ENCODE measurements at regions not wholly inside any gene's neighbourhood (a gene's known extent, or its start where the extent isn't known, plus 50 kb on each side); places are given as distances from the start of the nearest gene placed in this dataset.

DNA sequence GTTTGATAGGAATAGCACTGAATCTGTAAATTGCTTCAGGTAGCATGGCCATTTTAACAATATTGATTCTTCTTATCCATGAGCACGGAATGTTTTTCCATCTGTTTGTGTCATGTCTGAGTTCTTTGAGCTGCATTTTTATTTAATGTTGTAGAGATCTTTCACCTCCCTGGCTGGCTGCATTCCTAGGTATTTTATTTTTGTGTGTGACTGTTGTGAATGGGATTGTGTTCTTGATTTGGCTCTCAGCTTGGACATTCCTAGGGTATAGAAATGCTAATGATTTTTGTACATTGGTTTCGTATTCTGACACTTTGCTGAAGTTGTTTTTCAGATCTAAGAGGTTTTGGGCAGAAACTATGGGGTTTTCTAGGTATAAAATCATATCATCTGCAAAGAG lies 152.9 kb upstream of the CHD1 start:
- no peak overlapping the region for H3K4me3 ChIP-seq (ENCODE audit: control insufficient read depth, low read depth, low read length)
- TF ChIP-seq, protein P1, sequence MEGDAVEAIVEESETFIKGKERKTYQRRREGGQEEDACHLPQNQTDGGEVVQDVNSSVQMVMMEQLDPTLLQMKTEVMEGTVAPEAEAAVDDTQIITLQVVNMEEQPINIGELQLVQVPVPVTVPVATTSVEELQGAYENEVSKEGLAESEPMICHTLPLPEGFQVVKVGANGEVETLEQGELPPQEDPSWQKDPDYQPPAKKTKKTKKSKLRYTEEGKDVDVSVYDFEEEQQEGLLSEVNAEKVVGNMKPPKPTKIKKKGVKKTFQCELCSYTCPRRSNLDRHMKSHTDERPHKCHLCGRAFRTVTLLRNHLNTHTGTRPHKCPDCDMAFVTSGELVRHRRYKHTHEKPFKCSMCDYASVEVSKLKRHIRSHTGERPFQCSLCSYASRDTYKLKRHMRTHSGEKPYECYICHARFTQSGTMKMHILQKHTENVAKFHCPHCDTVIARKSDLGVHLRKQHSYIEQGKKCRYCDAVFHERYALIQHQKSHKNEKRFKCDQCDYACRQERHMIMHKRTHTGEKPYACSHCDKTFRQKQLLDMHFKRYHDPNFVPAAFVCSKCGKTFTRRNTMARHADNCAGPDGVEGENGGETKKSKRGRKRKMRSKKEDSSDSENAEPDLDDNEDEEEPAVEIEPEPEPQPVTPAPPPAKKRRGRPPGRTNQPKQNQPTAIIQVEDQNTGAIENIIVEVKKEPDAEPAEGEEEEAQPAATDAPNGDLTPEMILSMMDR (conservative IDR thresholded peaks at IDR 0.05; ENCODE audit: control insufficient read depth, insufficient read depth, low read depth, low read length), result no peak
- no peak for DNase-seq (ENCODE audit: low read depth)

DNA sequence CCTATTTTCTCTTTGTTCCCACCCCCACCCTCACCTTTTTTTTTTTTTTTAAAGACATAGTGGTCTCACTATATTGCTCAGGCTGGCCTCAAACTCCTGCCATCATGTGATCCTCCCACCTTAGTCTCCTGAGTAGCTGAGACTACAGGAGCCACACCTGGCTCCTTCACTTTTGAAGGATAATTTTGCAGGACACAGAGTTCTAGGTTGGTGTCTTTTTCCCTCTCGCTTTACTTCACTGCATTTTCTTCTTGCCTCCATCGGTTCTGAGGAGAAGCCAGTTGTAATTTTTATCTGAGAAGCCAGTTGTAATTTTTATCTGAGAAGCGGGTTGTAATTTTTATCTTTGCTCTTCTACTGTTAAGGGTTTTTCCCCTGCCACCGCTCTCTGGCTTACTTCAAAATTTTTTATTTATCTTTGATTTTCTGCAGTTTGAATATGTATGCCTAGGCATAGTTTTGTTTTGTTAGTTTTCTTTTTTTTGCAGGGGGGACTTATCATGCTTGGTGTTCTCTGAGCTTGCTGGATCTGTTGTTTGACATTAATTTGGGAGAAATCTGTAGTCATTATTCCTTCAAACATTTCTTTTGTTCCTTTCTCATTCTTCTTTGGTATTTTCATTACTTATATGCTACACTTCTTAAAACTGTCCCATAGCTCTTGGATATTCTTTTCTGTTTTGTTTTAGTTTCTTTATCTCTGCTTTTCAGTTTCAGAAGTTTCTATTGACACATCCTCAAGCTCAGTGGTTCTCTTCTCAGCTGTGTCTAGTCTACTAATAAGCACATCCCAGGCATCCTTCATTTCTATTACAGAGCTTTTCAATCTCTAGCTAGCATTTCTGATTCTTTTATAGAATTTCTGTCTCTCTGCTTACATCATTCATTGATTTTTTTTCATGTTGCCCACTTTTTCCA lies 148.2 kb upstream of the CHD1 start:
- no peak for DNase-seq (ENCODE audit: low read depth)
- TF ChIP-seq, protein P1 (conservative IDR thresholded peaks at IDR 0.05; ENCODE audit: control insufficient read depth, insufficient read depth, low read depth, low read length), result no peak
- no peak overlapping the region for H3K4me3 ChIP-seq (ENCODE audit: control insufficient read depth, low read depth, low read length)

DNA sequence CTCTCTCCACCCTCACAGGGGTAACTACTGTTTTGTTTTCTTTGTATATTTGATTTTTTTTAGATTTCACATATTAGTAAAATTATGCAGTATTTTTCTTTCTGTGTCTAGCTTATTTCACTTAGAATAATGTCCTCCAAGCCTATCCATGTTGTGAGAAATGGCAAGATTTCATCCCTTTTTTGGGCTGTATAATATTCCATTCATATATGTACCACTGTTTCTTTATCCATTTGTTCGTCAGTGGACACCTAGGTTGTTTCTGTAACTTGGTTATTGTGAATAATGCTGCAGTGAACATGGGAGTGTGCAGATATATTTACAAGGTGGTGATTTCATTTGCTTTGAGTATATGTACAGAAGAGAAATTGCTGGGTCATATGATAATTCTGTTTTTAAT lies 144.0 kb upstream of the CHD1 start:
- DNase-seq (ENCODE audit: low read depth), result no peak
- no peak overlapping the region for H3K4me3 ChIP-seq (ENCODE audit: control insufficient read depth, low read depth, low read length)
- TF ChIP-seq, protein P1 (conservative IDR thresholded peaks at IDR 0.05; ENCODE audit: control insufficient read depth, insufficient read depth, low read depth, low read length), result no peak

DNA sequence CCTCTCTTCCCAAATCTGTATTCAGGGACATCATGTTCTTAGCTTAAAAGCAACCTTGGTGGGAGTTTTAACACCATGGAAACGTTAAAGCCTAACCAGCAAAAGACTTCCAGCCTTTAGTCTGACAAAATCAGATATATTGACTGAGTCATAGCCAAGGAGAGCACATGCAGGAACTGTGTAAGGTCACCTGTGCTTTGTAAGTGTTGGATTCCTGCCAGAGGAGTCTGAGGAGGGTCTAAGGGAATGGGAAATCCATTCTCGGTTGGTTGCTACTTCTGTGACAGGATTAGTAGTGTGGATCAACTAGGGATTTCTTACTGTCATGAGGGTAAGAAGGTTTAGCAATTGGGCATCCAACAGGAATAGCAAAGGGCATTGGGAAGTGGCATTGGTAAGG lies 142.0 kb upstream of the CHD1 start:
- no peak for DNase-seq (ENCODE audit: low read depth)
- TF ChIP-seq, protein P1 (conservative IDR thresholded peaks at IDR 0.05; ENCODE audit: control insufficient read depth, insufficient read depth, low read depth, low read length), result no peak
- H3K4me3 ChIP-seq (ENCODE audit: control insufficient read depth, low read depth, low read length), result no peak overlapping the region

DNA sequence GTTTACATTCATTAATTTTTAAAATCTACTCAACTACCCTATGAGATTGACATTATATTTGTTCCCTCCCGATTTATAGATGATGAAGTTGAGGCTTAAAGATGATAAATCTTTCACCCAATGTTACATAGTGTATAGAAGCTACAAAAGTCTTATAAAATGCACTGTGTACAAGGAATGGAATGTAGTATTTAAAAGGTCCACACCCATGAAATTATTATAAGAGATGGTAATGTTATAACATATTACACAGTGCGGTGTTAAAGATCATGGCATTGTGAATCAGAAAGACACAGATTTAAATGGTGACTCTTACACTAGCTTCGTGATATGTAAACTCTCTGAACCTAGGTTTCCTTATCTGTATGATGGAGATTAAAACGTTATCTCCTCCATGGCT lies 141.6 kb upstream of the CHD1 start:
- no peak overlapping the region for H3K4me3 ChIP-seq (ENCODE audit: control insufficient read depth, low read depth, low read length)
- no peak for DNase-seq (ENCODE audit: low read depth)
- TF ChIP-seq, protein P1 (conservative IDR thresholded peaks at IDR 0.05; ENCODE audit: control insufficient read depth, insufficient read depth, low read depth, low read length), result no peak

DNA sequence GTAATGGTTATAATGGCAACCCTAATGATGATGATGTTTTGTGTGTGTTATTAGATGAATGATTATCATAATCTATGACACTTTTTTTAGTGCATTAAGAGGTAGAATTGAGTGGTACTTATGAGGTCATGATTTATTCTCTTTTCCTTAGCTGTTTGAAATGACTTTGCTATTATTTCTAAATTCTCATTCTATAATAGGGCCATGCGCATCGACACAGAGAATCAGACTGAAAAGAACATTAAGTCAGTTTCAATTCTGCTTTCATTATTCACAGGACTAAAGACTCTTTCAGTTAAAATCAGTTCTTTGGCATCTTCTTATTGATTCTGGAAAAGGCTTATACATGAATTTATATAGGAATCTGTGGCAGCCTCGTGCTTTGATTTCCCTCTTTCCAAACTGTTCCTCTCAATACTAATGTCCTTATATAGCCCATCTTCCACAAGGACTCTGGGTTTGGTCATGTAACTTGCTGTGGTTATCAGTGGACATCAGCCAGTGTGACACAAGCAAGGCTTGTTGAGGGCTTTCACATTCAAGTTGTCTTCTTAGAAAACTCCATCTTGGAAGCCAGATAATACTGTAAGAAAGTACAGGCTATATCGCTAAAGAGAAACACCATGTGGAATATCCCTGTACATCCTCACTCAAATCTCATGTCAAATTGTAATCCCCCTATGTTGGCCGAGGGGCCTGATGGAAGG lies 140.3 kb upstream of the CHD1 start:
- no peak overlapping the region for H3K4me3 ChIP-seq (ENCODE audit: control insufficient read depth, low read depth, low read length)
- DNase-seq (ENCODE audit: low read depth), result no peak
- TF ChIP-seq, protein P1 (conservative IDR thresholded peaks at IDR 0.05; ENCODE audit: control insufficient read depth, insufficient read depth, low read depth, low read length), result no peak

Measured in fibroblast of mammary gland (primary cell).